ENCODE measurements at regions not wholly inside any gene's neighbourhood (a gene's known extent, or its start where the extent isn't known, plus 50 kb on each side); places are given as distances from the start of the nearest gene placed in this dataset.
"Not testable (repeated sequence)": the region's sequence is repeated elsewhere in the genome, so short reads cannot be mapped to it uniquely, and the experiment has no call there.

DNA sequence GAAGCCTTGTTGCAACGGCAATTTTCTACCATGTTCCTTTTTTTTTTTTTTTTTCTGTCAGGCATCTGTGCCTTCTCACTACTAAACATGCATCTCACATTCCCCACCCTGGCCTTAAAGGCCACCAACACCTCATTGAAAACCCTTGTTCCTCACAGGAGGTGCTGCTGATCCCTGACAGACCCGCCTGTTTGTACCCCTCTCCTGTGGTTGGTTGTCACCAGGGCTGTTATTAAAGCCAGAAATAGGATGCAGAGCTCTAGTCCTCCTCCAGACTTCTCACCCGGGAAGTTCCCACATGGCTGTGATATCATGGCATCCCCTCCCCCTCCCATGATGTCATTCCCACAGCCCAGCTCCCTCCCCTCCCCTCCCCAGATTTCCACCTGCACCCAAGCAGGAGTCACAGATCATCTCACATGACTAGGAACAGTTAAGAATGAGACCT lies 302.8 kb upstream of the NCAM1 start:
- TF ChIP-seq POU2F2 (IDR thresholded peaks at IDR 0.05; ENCODE audit: low read depth, low read length) (no peak), POLR2AphosphoS5 (IDR thresholded peaks at IDR 0.05; ENCODE audit: low read depth, low read length) (no peak), POLR2A (IDR thresholded peaks at IDR 0.05; ENCODE audit: low read depth, low read length) (no peak), PAX5 (IDR thresholded peaks at IDR 0.05; ENCODE audit: insufficient read depth, low read length, severe bottlenecking) (no peak), SPI1 (IDR thresholded peaks at IDR 0.05; ENCODE audit: low read depth, low read length) (no peak), TAF1 (IDR thresholded peaks at IDR 0.05; ENCODE audit: low read depth, low read length) (no peak)
- FAIRE-seq = no peak
- no peak for DNase-seq (ENCODE audit: insufficient read length, low spot score)

DNA sequence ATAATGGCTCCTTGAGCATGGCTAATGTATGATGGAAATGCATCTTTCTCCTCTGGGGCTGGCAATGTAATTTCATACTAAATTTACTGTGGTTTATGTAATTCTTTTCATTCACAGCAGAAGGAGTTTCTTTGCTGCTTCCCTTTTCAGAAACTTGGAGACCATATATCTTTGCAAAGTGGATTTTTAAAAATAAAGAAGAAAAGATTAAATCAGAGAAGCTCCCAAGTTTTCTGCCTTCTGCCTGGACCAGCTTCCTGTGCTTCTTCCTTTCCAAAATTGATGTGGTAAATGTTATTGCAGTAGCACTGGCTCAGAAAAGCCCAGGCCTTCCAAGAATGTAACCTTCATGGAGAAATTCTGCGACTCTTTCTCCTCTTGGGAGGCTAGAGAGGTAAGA lies 300.1 kb upstream of the NCAM1 start:
- no peak for TF ChIP-seq POLR2A (IDR thresholded peaks at IDR 0.05; ENCODE audit: low read depth, low read length)
- no peak for TF ChIP-seq POU2F2 (IDR thresholded peaks at IDR 0.05; ENCODE audit: low read depth, low read length)
- no peak for TF ChIP-seq SPI1 (IDR thresholded peaks at IDR 0.05; ENCODE audit: low read depth, low read length)
- no peak for TF ChIP-seq TAF1 (IDR thresholded peaks at IDR 0.05; ENCODE audit: low read depth, low read length)
- TF ChIP-seq POLR2AphosphoS5 (IDR thresholded peaks at IDR 0.05; ENCODE audit: low read depth, low read length) = no peak
- TF ChIP-seq PAX5 (IDR thresholded peaks at IDR 0.05; ENCODE audit: insufficient read depth, low read length, severe bottlenecking) = no peak
- FAIRE-seq = no peak
- no peak for DNase-seq (ENCODE audit: insufficient read length, low spot score)

DNA sequence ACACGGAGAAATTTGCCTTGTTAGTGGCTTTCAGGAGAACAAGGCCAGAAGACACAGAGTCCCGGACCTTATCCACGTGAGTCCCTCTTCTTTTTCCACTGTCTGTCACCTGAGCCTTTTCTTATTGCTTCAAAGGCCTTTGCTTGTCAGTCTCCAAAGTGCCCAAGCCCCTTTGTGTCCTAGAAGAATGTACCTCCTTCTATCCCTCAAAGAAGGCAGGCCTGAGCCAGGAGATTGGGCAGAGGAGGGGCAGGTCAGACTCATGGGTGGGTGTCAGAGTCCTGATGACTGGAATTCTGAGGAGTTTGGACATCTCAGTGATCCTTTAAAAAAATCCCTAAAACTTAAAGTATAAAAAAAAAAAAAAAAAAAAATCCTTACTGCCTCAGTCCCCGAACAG lies 299.6 kb upstream of the NCAM1 start:
- DNase-seq (ENCODE audit: insufficient read length, low spot score) (no peak), FAIRE-seq (no peak)
- TF ChIP-seq POLR2A (IDR thresholded peaks at IDR 0.05; ENCODE audit: low read depth, low read length) = no peak
- TF ChIP-seq SPI1 (IDR thresholded peaks at IDR 0.05; ENCODE audit: low read depth, low read length) = no peak
- TF ChIP-seq POU2F2 (IDR thresholded peaks at IDR 0.05; ENCODE audit: low read depth, low read length) = no peak
- no peak for TF ChIP-seq TAF1 (IDR thresholded peaks at IDR 0.05; ENCODE audit: low read depth, low read length)
- no peak for TF ChIP-seq PAX5 (IDR thresholded peaks at IDR 0.05; ENCODE audit: insufficient read depth, low read length, severe bottlenecking)
- TF ChIP-seq POLR2AphosphoS5 (IDR thresholded peaks at IDR 0.05; ENCODE audit: low read depth, low read length) = no peak

DNA sequence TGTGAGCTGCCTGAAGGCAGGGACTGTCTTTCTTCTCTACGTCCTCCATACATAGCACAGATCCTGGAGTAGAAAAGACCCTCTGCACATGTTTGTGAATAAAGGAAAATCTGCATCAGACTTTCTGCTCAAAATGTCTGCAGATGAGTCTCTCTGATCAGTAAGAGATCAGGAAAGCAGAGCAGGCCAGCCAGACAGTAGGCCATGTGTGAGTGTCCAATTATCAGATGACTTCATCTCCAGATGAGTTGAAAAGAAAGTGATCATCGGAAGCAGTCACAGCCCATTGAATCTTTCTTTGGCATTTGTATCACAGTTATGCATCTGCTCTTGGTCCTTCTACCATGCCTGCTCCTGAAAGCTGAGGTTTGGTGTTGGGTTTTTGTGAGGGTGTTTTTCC lies 298.7 kb upstream of the NCAM1 start:
- no peak for TF ChIP-seq POLR2AphosphoS5 (IDR thresholded peaks at IDR 0.05; ENCODE audit: low read depth, low read length)
- no peak for TF ChIP-seq POU2F2 (IDR thresholded peaks at IDR 0.05; ENCODE audit: low read depth, low read length)
- TF ChIP-seq TAF1 (IDR thresholded peaks at IDR 0.05; ENCODE audit: low read depth, low read length) = no peak
- TF ChIP-seq POLR2A (IDR thresholded peaks at IDR 0.05; ENCODE audit: low read depth, low read length) = no peak
- TF ChIP-seq SPI1 (IDR thresholded peaks at IDR 0.05; ENCODE audit: low read depth, low read length) = no peak
- DNase-seq (ENCODE audit: insufficient read length, low spot score) = no peak

DNA sequence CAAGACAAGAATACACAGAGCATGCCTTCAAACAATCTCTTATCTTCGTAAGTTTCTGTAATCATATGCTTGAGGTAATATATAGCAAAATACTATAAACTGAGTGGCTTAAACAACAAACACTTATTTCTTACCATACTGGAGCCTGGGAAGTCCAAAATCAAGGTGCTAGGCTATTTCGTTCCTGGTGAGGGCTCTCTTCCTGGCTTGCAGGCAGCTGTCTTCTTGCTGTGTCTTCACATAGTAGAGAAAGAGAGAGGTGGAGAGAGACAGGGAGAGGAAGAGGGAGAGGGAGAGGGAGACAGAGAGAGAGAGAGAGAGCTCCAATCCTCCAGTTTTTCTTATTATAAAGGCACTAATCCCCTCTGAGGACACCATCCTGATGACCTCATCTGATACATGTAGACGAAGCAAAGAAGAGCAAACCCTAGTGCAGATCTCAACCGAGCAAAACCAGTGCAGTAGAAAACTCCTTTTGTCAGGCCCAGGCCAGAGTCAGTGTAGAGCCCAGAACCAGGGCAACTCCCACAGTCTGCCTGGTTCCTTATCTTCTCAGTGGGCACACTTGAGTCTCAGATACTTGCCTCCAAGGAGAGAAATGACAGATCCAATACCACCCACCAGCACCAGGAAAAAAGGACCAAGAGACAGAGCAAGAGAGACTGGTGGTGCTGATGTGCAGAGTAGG lies 297.1 kb upstream of the NCAM1 start:
- TF ChIP-seq PAX5 (IDR thresholded peaks at IDR 0.05; ENCODE audit: insufficient read depth, low read length, severe bottlenecking) = no peak
- no peak for TF ChIP-seq POU2F2 (IDR thresholded peaks at IDR 0.05; ENCODE audit: low read depth, low read length)
- TF ChIP-seq TAF1 (IDR thresholded peaks at IDR 0.05; ENCODE audit: low read depth, low read length) = no peak
- no peak for TF ChIP-seq POLR2A (IDR thresholded peaks at IDR 0.05; ENCODE audit: low read depth, low read length)
- no peak for TF ChIP-seq SPI1 (IDR thresholded peaks at IDR 0.05; ENCODE audit: low read depth, low read length)
- TF ChIP-seq POLR2AphosphoS5 (IDR thresholded peaks at IDR 0.05; ENCODE audit: low read depth, low read length) = no peak
- FAIRE-seq (no peak), DNase-seq (ENCODE audit: insufficient read length, low spot score) (no peak)

More for the DNA sequence above, 298.7 kb upstream of the NCAM1 start:
- no peak for FAIRE-seq

DNA sequence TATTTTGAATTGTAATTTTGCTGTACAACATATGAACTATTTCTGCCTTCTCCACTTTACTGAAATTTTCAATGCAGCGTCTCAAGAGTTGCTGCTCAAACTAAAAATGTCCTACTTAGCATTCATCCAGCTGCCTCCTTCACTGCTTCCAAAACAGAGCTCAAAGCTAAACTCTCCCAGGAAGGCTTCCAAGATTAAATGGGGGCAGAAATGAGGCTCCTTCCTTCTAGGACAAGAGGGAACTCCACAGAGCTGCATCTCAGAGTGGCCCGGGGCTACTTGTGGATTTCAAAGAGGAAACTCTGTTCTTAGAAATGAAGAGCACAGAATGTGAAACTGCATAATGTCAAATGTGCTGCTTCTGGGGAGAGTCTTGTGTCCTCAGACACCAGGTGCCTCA lies 295.9 kb upstream of the NCAM1 start:
- DNase-seq (ENCODE audit: insufficient read length, low spot score) (no peak), FAIRE-seq (no peak)
- TF ChIP-seq POLR2A (IDR thresholded peaks at IDR 0.05; ENCODE audit: low read depth, low read length) (no peak), PAX5 (IDR thresholded peaks at IDR 0.05; ENCODE audit: insufficient read depth, low read length, severe bottlenecking) (no peak), POU2F2 (IDR thresholded peaks at IDR 0.05; ENCODE audit: low read depth, low read length) (no peak), SPI1 (IDR thresholded peaks at IDR 0.05; ENCODE audit: low read depth, low read length) (no peak), TAF1 (IDR thresholded peaks at IDR 0.05; ENCODE audit: low read depth, low read length) (no peak), POLR2AphosphoS5 (IDR thresholded peaks at IDR 0.05; ENCODE audit: low read depth, low read length) (no peak)

DNA sequence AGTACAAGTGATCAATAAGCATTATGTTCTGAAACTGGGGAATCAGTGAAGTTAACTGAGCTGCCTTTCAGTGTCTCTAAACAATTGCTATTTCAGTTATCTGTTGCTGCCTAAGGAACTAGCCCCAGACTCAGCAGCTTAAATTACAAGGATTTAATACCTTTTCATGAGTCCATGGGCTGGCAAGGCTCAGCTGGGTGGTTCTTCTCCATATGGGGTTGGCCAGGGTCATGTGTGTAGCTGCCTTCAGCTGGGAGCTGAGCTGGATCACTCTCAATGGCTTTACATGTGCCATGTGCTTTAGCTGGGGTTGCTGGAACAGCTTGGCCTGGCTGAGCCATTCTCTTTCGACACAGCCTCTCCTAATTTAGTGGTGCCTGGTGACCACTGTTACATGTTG lies 295.0 kb upstream of the NCAM1 start:
- TF ChIP-seq POU2F2 (IDR thresholded peaks at IDR 0.05; ENCODE audit: low read depth, low read length) (no peak), TAF1 (IDR thresholded peaks at IDR 0.05; ENCODE audit: low read depth, low read length) (no peak), POLR2AphosphoS5 (IDR thresholded peaks at IDR 0.05; ENCODE audit: low read depth, low read length) (no peak), PAX5 (IDR thresholded peaks at IDR 0.05; ENCODE audit: insufficient read depth, low read length, severe bottlenecking) (no peak), SPI1 (IDR thresholded peaks at IDR 0.05; ENCODE audit: low read depth, low read length) (no peak), POLR2A (IDR thresholded peaks at IDR 0.05; ENCODE audit: low read depth, low read length) (no peak)
- FAIRE-seq (no peak), DNase-seq (ENCODE audit: insufficient read length, low spot score) (no peak)

DNA sequence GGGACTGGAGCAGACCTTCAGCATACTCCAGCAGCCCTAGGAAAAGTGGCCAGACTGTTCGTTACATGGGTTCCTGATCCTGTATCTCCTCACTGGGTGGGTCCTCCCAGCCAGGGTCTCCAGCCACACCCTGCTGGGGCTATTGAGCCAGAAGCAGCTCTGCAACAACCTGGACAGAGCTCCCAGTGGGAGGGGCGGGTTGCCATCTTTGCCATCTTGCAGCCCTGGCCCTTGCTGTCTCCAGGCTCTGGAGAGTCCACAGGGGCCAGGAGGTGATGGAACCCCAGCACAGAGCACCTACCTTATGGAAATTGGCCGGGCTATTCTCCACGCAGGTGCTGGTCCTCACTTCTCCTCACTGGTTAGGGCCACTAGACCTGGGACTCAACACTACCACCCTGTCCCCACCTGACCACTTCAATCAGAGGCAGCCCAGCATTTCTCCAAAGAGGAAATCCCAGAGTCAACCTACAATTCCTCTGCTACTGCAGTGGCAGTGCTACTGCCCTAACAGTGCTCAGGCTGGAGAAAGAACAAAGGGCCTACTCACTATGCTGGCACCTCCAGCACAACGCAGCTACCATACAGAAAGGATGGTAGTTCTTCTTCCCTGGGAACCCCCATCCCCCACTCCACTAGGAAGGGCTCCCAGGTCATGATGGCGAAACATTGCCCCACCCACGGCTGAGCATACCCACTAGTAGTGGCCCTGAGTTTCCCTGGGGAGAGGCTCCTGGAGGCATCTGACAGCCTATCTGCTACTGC lies 290.2 kb upstream of the NCAM1 start:
- FAIRE-seq = no peak
- no peak for DNase-seq (ENCODE audit: insufficient read length, low spot score)
- no peak for TF ChIP-seq POLR2AphosphoS5 (IDR thresholded peaks at IDR 0.05; ENCODE audit: low read depth, low read length)

DNA sequence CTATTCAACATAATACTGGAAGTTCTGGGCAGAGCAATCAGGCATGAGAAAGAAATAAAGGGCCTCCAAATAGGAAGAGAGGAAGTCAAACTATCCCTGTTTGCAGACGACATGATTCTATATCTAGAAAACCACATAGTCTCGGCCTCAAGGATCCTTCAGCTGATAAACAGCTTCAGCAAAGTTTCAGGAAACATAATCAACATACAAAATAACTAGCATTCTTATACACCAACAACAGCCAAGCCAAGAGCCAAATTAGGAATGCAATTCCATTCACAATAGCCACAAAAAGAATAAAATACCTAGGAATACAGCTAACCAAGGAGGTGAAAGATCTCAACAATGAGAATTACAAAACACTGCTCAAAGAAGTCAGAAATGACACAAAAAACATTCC lies 287.8 kb upstream of the NCAM1 start:
- FAIRE-seq; DNase-seq (ENCODE audit: insufficient read length, low spot score): not testable (repeated sequence)

DNA sequence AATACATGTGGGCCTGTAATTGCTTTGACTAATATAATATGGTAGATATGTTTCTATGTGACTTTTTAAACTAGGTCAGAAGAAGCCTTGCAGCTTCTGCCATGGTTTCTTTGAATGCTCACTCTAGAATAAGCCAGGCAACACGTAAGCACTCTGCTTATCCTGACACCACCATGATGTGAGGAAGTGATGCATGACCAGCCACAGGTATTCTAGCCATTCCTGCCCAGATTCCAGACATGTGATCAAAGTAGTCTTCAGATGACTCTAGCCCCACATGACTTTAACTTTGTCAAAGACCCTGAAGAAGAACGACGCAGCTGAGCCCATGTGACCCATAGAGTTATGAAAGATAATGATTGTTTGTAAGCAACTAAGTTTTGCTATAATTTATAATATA lies 276.1 kb upstream of the NCAM1 start:
- DNase-seq (ENCODE audit: insufficient read length, low spot score) = no peak
- TF ChIP-seq SPI1 (IDR thresholded peaks at IDR 0.05; ENCODE audit: low read depth, low read length) (no peak), POLR2A (IDR thresholded peaks at IDR 0.05; ENCODE audit: low read depth, low read length) (no peak), POLR2AphosphoS5 (IDR thresholded peaks at IDR 0.05; ENCODE audit: low read depth, low read length) (no peak), PAX5 (IDR thresholded peaks at IDR 0.05; ENCODE audit: insufficient read depth, low read length, severe bottlenecking) (no peak), TAF1 (IDR thresholded peaks at IDR 0.05; ENCODE audit: low read depth, low read length) (no peak), POU2F2 (IDR thresholded peaks at IDR 0.05; ENCODE audit: low read depth, low read length) (no peak)
- no peak for FAIRE-seq

Data from GM12891 (cell line).